WTC11 (cell line): ENCODE measurements at regions not wholly inside any gene's neighbourhood (a gene's known extent, or its start where the extent isn't known, plus 50 kb on each side); places are given as distances from the start of the nearest gene placed in this dataset.

Experiments used
- ATF3 ChIP-seq: sonication (generic); formaldehyde crosslinking; conservative IDR thresholded peaks from 2 replicates; pipeline ENCODE4 v1.8.1; 2022; ENCODE audit warnings: mild to moderate bottlenecking, missing genetic modification reagents
- TF ChIP-seq, protein P1 (sequence below): fragments of 200-600 bp; IDR thresholded peaks from 2 replicates; pipeline ENCODE4 v1.8.0; 2022; ENCODE audit warnings: antibody characterized with exemption

- TF ChIP-seq, protein P1, sequence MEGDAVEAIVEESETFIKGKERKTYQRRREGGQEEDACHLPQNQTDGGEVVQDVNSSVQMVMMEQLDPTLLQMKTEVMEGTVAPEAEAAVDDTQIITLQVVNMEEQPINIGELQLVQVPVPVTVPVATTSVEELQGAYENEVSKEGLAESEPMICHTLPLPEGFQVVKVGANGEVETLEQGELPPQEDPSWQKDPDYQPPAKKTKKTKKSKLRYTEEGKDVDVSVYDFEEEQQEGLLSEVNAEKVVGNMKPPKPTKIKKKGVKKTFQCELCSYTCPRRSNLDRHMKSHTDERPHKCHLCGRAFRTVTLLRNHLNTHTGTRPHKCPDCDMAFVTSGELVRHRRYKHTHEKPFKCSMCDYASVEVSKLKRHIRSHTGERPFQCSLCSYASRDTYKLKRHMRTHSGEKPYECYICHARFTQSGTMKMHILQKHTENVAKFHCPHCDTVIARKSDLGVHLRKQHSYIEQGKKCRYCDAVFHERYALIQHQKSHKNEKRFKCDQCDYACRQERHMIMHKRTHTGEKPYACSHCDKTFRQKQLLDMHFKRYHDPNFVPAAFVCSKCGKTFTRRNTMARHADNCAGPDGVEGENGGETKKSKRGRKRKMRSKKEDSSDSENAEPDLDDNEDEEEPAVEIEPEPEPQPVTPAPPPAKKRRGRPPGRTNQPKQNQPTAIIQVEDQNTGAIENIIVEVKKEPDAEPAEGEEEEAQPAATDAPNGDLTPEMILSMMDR, result no peak
- TF ChIP-seq ATF3 (CRISPR knock-in tag), result no peak
These were observed 169.2 kb upstream of the IRF2BP2 start for GRCh38 chr1:234779160-234779538.
